Endometrium (tissue), 2 donors: ENCODE measurements at regions not wholly inside any gene's neighbourhood (a gene's known extent, or its start where the extent isn't known, plus 50 kb on each side); places are given as distances from the start of the nearest gene placed in this dataset.
A peak's percentile ranks its signal among the peaks of the same experiment; 100 is the strongest.

Source experiments
- FAIRE-seq: peaks from 2 replicates; lab custom pipeline; 2012; peaks lifted over from hg19 to GRCh38; lab: Jason Lieb, UNC
- donor health status: control.
- donor health status: control.

DNA sequence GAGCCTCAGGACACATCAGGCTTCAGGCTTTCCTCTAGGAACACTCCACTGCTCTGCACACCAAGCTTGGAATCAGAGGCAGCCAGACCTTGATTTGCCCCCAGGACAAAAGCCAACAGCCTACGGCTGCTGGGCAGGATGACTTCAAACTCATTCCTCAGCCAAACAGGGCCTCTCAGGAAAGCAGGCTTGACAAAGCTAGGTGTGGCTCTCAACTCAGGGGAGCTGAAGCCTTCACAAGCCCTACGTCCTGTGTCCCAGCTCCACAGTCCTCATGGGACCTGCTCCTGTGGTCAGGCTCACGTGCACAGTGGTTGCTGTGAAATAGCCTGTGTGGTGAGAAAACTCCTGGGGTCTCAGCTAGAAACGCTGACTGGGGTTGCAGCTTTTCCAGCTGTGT, 398.9 kb upstream of the ZNF507 start:
- FAIRE-seq = no peak

- no peak for FAIRE-seq
These were observed 397.8 kb upstream of the ZNF507 start for GRCh38 chr19:31947436-31948115.

DNA sequence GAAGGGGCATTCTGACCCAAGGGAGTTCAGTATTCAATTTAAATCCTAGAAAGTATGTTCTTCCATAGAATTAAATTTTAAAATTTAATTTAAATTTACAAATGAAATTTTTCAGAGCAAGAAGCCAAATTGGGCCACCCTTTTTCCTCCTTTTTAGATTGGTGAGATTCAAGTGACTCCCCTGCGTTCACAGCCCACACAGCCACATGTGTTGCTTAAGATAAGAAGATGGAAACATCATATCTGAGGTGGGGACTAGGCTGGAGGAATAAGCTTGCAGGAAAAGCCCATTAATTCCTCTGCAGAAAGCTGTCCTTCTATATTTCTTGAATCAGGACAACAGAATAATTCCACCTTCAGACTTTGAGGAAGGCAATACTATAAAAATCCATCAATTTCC, 392.7 kb upstream of the ZNF507 start:
- no peak for FAIRE-seq

DNA sequence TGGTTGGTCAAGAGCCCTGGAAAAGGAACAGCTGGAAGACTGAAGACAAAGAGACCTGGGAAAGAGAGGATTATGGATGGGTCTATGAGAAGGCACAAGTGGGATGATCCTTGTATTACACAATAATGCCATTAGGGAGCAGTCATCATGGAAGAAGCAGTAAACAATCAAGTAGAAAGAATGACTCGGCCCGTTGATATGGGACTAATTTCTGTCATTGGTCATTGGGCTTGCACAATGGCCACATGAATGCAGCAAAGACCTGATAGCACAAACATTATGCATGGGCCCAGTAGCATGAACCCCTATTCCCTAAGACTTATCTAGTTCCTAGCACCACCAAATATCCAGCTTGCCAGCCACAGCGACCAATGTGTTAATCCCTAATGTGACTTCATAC, 390.3 kb upstream of the ZNF507 start:
- no peak for FAIRE-seq

DNA sequence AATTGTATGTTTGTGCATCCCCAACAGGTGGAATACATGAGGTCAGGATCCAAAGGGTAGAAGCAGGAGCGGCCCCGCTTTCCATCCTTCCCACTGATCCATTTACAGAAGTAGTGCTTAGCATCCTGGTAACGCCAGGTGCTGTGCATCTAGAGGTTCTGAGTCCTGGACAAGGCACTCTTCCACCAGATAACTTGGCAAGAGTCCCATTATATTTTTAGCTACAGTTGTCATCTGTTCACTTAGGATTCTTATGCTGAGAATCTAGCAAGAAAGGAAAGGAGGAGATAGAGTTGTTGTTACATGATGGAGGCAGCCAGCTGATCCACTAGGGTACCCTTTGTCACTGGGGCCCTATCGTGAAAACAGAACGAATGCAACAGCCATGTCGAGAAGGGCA, 389.5 kb upstream of the ZNF507 start:
- FAIRE-seq = no peak

DNA sequence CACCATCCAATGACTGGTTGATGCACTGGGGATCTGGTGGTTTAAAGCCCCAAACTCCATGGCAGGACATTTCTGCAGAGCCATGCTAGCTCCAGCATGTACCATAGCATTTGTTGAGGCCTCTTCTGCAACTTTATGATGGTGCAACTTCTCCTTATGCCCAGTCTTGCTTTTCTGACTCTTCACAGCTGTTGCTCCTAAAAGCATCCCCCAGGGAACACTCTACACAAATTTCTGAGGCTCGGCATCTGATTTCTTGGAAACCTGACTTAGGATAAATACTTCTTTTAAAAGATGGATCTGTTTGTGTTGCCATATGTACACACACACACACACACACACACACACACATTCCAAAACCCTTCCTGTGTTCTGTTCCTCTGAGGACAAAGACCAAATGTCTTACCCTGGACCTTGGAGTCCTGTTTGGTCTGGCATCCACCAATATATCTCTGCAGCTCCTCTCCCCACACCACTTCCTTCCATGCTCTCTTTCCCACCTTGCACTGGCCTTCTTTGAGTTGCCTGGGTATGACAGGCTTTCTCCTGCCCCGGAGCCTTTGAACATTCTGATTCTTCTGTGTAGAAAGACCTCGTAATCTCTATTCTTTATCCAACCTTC, 388.5 kb upstream of the ZNF507 start:
- FAIRE-seq = no peak

DNA sequence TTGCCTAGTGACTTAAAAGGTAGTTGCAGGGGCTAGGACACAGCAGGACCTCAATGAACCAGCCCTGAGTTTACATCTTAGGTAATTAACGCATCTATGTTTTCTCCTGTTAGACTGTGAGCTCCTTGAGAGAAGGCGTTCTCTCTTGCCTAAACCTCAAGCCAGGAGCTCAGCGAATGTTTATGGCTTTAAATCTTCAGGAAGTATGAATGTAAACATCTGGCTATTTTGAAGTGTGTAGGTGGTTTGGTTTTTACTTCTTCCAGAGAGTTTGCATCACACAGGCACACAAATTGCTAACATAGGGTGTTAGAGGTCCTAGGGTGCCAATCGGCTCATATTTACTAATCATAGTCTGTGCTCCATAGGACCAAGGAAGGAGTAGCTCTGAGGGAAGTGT, 387.7 kb upstream of the ZNF507 start:
- no peak for FAIRE-seq

DNA sequence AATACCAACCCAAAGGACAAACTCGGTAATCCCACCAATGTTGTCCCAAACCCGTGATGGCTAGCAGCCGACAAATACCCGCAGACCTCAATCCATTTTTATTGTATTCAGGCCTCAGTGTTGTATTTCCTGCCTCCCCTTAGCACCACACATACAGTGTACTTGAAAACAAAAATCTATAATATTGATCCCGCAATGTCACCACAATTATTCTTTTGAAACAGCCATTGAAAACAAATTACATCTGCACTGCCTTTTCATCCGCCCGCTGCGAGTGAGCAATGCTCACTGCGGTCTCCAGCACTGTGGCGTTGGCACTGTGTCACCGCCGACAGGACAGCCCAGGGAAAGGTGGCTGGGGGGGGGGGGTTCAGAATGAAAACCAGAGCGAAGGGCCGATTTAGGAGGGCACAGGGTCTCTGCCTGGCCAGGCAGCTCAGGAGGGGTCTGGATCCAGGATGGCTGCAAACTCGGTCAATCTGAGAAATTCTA, 385.8 kb upstream of the ZNF507 start:
- no peak for FAIRE-seq

GRCh38 chr19:31960474-31960873, 384.9 kb upstream of the ZNF507 start:
- FAIRE-seq = no peak

DNA sequence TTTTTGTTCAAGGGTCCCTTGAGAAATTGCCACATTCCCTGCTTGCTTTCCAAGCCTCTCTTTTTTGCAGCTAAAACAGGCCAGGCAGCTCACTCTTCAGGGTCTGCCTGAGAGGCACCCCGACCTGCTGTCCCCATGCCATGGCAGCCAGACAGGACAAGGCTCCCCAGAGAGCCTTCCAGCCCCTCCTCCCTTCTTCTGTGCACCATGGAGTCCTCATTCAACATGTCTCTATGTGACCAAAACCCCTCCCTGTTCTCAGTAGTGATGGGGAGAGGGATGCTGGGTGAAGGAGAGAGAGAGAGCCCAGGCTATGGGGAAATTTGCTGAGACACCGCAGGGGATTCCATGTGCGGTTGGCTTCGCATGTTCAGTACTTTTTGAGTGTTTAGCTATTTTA, 384.2 kb upstream of the ZNF507 start:
- no peak for FAIRE-seq

- FAIRE-seq = no peak
These were observed 383.7 kb upstream of the ZNF507 start for GRCh38 chr19:31961667-31962066.

DNA sequence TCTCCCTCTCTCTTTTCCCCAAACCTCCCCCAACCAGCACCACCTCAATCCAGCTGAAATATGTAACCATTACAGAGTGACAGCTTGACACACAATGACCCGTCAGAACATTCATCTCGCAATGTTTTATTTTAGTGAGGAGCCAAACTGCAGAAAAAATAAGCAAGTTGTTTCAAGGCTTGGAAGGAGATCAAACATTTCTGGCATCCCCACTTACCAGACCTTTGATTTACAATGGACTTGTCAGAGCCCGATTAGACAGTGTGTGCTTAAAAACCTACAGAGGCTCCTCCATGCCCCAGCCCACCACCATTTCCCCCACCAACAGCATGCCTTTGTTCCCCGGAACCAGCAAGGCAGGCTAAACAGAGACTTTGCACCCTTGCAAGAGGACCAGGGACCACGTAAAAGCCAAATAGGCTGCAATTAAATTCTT, 382.8 kb upstream of the ZNF507 start:
- peak; percentile 79 for FAIRE-seq

GRCh38 chr19:31963746-31964145, 381.7 kb upstream of the ZNF507 start:
- no peak for FAIRE-seq

GRCh38 chr19:31969016-31969415, 376.4 kb upstream of the ZNF507 start:
- FAIRE-seq = no peak

DNA sequence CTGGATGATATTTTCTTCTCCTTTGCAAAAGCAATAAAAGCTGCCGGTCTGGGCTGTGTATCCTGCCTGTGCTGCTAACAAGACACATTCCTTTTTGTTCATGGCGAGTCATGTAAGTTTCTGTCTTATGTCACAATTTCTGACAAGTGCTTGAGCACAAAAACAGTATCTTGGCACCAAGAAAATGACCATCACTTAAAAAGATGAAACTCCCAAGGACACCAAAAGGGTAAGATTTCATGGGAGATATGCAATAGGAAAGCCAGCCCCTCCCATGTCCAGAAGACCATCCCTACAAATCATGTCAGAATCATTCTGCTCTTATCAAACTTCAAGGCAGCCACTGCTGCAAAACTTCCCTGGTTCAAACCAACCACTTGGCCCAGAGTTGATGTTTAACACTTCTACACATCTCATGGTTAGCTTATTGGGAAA, 375.4 kb upstream of the ZNF507 start:
- FAIRE-seq = no peak

DNA sequence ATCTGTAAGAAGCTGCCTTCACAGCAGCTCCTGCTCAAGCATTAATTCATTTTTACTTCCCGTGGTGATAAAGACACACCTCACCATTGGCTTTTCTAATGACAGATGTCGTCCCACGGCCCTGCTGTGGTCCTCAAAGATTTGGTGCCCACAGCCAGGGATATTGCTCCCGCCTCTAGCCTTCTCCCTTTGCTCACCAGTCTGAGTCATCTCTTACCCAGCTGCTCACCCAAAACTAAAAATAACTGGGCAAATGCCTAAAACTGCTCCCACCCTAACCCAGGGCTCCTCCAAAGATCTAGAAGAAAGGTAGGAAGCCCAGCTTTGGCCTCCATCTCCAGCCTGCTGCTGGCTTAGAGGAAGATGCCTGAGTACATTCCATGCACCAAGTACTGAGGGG, 371.1 kb upstream of the ZNF507 start:
- FAIRE-seq = no peak

- FAIRE-seq = no peak
These were observed 370.5 kb upstream of the ZNF507 start for GRCh38 chr19:31974941-31975340.

GRCh38 chr19:31975461-31975860, 369.9 kb upstream of the ZNF507 start:
- FAIRE-seq = no peak

DNA sequence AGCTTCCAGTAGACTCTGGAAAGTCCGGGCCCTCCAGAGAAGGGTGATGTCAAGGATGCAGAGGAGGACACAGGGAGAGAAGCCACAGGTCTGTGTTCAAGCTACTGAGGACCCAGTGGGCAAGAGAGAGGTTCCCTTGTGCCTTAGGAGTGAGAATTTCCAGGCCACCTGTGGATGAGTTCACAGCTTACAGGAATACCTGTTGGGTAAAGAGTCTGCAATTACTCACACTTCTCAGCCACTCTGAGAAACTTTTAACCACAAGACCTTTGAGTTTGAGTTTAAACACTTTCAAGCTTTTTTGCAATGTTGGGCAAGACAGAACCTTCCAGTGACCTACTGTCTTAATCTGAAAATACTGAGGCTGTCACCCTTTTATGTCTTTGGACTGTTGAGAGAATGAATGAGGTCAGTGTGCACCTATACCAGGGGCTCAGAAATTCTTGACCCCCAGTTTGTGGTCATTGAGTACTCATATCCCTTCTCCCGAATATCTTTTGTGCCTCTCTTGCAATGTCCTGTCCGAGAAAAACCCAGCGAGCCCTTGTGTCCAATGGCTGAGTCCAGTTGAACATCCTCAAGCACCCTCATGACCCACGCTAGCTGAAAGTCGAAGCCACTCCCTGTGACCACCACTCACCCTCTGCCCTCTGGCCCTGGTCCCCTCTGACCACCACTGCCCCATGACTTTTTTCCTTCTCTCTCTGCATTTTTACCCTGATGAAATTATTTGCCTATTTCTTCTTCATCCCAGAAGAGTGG, 368.5 kb upstream of the ZNF507 start:
- FAIRE-seq = no peak

DNA sequence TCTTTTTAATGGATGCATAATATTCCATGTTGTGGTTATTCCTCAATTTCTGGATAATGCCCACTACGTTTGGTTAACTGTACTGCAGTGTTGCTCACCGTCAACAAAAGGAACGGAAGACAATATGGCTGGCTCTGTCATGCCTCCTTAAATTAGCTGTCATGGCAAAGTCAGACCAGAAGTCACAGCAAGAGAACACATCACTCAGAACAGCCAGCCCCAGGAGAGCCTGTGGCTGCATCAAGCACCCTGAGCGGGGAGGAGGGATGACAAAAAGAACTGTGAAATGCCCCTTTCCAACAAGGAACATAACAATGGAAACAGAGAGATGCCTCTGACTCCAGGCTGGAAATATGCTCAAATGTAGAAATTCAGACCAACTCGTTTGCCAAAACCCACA, 366.0 kb upstream of the ZNF507 start:
- FAIRE-seq = no peak

GRCh38 chr19:31979949-31980670, 365.3 kb upstream of the ZNF507 start:
- no peak for FAIRE-seq

DNA sequence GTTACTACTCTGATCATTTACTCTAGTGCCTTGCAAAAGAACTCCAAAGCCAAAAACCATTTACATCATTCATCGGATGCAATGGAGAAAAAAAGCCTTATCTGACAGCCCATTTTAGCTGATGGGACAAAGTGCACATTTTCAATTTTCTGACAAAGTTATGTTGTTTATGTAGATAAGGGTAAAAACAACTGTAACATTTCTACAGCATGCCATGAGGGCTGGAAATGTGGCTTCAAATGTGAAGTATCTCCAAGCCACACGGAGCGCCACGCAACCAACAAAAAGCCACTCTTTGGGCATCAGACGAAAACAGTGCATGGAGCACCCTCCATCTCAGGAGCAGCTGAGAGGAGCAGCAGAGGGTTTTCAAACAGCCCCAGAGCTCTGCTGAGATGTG, 364.6 kb upstream of the ZNF507 start:
- FAIRE-seq = no peak

- no peak for FAIRE-seq
These were observed 363.9 kb upstream of the ZNF507 start for GRCh38 chr19:31981545-31981944.
